H1 (cell line): ENCODE measurements at regions not wholly inside any gene's neighbourhood (a gene's known extent, or its start where the extent isn't known, plus 50 kb on each side); places are given as distances from the start of the nearest gene placed in this dataset.

ENCODE experiments used
- NANOG ChIP-seq: IDR thresholded peaks from 2 replicates; pipeline ENCODE4 v1.6.1; 2011; ENCODE audit warnings: low read length, low read depth, mild to moderate bottlenecking, inconsistent platforms; ENCODE audit not compliant: insufficient read depth, poor library complexity, severe bottlenecking
- PHF8 ChIP-seq: fragments of 200-600 bp; sonication (generic); conservative IDR thresholded peaks from 2 replicates; pipeline ENCODE4 v1.7.1; 2012; ENCODE audit warnings: low read depth, mild to moderate bottlenecking, inconsistent platforms, low read length, moderate library complexity
- POLR2AphosphoS5 ChIP-seq: IDR thresholded peaks from 2 replicates; pipeline ENCODE4 v1.6.1; 2011; ENCODE audit warnings: low read depth, low read length
- RXRA ChIP-seq: IDR thresholded peaks from 2 replicates; pipeline ENCODE4 v1.6.1; 2011; ENCODE audit warnings: low read depth, mild to moderate bottlenecking, low read length, moderate library complexity; ENCODE audit not compliant: insufficient read depth
- SIX5 ChIP-seq: IDR thresholded peaks from 2 replicates; pipeline ENCODE4 v1.6.1; 2011; ENCODE audit warnings: mild to moderate bottlenecking, low read depth, low read length
- TBP ChIP-seq: IDR thresholded peaks from 2 replicates; pipeline ENCODE4 v1.6.1; 2011; ENCODE audit warnings: low read depth, low read length, improper control_type of control experiment

GRCh38 chr4:123916821-123917220, 520.2 kb downstream of the SPRY1 start (continued):
- TF ChIP-seq NANOG: no peak
- no peak for TF ChIP-seq SIX5
- no peak for TF ChIP-seq TBP
- no peak for TF ChIP-seq RXRA
- no peak for TF ChIP-seq POLR2AphosphoS5
- no peak for TF ChIP-seq PHF8
